NCI-H187 treated with DMSO at 0.1 percent for 48 hours (cell line): ENCODE measurements at regions not wholly inside any gene's neighbourhood (a gene's known extent, or its start where the extent isn't known, plus 50 kb on each side); places are given as distances from the start of the nearest gene placed in this dataset.
"Not testable (repeated sequence)": the region's sequence is repeated elsewhere in the genome, so short reads cannot be mapped to it uniquely, and the experiment has no call there.

Experiments
- DNase-seq: peaks from one replicate; lab custom pipeline; 2025; lab: John Stamatoyannopoulos, UW

- DNase-seq: no peak
Observed at GRCh38 chr3:106121491-106122289, 252.9 kb upstream of the CBLB start.

DNA sequence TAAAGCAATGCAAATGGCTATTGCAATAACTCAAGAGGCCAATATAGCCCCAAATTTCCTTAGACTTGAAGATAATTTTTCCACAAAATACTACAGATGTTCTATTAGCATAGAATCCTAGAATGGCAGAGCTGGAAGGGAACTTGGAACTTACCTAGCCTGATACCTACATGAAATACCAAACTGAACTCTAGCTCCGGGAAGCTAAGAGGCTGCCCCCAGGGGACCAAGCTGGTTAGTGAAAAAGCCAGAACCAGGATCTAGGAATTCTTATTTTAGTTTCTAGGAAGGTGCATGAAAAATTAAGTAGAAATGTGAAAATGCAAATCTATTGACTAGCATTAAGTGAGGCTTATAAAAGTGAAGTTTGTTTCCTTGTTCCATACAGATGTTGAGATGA is 256.0 kb upstream of the CBLB start:
- no peak for DNase-seq

DNA sequence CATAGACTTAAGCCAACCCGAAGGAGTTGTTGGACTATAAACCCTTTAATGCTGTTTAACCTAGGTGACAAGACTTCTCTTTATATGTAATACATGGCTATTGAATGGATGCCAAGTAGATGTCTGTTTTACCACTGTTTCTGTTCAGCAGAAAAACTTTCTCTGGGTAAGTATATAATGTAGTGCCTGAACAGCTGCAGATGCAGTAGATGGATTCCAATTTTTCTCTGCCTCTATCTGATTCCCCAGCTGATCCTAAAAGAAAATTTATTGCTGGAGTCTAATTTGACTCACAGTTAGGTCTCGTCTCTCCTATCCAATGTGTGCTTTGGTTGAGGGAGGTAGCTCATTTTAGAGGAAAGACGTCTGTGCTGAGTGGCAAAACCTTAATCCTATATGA is 256.5 kb upstream of the CBLB start:
- DNase-seq: no peak

DNA sequence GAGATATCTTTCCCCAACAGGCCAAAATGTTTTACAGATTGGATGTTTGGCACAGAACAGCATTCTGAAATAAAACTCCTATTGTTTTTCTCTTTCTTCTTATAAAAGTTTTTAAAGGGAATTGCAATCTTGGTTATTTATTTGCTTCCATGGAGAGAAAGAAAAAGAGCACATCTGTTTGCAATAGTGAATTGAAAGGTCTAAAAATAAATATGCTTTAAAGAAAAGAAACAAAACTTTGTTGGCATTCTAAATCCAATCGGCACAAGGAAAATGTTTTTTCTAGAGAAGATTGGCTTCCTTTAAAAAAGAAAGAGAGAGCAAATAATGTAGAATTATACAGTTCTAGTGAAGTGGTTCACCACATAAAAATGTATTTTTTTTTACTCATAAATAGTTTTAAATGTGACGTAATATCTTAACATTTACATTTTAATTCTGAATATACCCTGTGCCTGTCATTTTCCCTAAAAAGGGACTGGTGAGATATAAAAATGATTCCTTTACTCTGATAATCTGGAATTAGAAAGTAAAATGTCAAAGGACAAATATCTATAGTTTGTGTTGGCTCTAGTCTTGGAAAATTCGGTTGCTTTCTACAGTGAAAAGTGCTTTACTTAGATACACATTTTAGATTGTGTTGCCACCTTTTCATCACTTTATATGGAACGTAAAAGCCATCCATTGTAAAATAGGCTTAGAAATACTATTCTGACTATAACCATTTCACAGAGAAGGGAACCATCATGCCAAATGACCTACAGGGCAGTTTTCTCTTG is 257.4 kb upstream of the CBLB start:
- DNase-seq: no peak

DNA sequence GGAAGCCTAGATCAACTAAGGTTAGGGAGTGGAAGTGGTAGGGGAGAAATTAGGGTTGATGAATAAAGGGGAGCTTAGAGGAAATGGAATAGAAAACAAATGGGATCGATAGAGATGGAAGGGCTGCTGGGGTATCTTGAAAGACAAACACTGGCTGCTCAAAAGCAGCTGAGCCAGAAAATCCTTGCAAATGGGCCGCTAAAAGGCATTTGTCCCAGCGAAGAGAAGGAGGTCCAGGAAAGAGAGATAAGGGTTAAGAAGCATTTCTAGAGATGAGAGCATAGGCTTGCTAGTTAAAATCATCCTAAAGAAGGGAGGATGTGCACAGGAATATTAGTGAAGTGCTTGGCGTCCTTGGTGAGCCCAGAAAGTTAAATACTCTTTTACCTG is 258.0 kb upstream of the CBLB start:
- DNase-seq: no peak

DNA sequence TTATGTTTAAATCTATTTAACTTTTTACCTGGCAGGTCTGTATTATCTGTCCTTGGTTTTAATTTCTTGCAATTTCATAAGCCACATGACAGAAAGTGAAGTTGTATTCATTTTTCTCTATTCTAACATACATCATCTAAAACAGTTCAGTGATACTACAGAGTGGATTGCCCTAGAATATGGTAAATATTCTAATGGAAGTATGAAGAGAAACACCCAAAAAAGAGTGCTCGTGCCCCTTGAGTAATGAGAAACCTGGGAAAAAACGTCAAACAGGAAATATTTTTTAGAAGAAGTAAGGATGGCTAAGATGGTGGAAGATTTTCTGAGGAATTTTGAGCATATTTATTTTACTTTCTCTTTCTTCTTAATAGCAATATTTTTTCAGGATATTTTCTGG is 261.1 kb upstream of the CBLB start:
- no peak for DNase-seq

GRCh38 chr3:106130384-106131198 is 261.8 kb upstream of the CBLB start:
- no peak for DNase-seq

DNA sequence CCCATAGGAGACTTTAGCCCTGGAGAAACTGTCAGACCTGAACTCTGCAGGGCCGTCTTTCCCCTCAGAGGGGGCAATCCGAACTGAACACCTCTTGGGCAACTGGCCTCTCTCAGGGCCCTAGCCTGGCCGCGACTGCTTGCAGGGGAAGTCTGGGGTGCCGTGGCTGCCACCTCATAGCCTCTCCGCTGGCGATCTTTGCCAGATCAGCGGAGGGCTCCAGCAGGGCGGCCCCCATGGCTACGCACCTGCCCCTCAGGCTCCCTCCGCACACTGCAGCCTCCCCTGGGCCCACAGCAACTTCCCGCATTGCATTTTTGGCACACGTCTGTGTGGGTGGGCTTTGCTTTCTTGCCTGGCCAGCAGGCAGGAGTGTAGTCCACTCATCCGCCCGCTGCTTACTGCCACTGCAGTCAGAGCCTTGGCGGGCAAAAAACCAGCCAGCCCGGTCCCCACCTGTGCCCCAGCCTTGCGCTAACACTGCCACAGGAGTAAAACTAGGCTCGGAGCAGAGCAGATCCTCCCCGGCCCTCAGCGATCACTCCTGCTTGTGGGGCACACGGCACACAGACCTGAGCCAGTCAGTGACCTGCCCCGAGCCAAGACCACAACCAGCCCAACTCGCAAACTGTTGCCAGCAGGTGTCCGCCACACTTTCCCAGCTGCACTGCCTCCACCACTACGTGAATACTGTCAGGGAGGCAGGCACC is 266.8 kb upstream of the CBLB start:
- DNase-seq: no peak

DNA sequence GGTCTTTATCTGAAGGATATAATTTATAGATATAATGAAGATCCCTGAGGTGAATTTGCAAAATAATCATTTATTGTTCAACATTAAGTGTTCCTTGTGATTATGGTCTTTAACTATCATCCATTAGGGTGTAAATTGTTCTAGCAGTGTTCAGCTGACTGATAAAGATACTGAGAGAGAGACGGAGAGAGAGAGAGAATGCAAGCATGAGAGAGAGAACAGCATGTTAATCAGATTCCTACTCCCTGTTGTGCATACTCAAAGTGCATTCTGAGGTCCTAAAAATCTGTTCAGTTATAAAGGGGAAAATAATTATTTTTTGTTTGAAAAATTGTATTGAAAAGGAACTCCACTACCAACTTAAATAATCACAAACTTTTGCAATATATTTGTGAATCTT is 271.0 kb upstream of the CBLB start:
- no peak for DNase-seq

DNA sequence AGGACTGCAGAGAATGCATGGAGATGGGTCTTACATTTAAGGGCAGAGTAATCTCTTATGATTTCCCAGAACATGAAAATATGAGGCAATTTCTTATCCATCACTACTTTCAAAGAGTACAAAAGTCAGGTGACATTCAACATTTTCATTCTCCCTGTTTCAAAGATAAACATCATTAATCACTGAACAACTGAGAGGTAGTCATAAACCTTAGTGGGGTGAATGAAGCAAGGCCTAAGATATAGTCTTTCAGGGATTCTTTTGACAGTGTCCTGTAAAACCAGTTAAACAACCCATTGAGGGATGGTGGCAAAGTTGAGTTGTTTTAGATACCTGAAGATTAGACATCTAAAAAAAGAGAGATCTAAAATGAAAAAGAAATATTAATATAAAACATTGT is 271.6 kb upstream of the CBLB start:
- DNase-seq: no peak

DNA sequence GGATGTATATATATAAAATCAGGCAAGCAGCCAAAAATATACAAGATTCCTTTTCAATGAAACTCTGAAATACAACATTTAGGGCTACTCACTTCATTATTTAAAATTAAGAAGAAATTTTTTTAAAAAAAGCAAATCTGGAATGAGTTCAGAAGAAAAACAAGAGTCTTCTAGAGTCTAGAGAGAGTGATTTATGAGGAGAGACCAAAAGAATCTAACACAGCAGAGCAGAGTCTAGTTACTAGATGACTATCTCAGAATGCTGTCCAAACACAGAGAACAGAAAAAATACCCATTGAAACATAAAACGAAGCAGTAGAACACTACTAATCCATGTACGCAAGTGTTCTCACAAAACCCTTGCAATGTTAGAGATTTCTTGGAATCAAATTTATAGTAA is 275.2 kb upstream of the CBLB start:
- DNase-seq: no peak

GRCh38 chr3:106148440-106149082 is 279.7 kb upstream of the CBLB start:
- DNase-seq: not testable (repeated sequence)

GRCh38 chr3:106157411-106157810 is 288.6 kb upstream of the CBLB start:
- DNase-seq: no peak

- DNase-seq: no peak
Observed at GRCh38 chr3:106160396-106160795, 291.6 kb upstream of the CBLB start.

DNA sequence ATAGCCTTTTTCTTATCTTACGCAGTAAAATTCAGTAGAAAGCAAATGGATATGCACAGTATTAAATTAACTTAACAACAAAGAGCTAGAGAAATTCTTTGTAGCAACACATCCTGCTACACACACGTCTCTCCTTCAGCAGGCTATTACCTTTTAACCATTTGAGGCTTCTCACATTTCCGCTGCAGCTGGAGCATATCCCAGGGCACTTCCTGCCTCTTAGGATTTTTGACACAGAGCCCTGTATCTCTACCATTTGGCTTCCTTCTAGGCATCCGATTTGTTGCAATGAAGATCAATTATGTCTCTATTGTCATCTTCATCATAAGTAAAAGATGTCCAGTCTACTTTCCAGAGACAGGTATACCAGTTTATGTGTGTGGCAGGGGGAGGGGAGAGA is 292.4 kb upstream of the CBLB start:
- no peak for DNase-seq

DNA sequence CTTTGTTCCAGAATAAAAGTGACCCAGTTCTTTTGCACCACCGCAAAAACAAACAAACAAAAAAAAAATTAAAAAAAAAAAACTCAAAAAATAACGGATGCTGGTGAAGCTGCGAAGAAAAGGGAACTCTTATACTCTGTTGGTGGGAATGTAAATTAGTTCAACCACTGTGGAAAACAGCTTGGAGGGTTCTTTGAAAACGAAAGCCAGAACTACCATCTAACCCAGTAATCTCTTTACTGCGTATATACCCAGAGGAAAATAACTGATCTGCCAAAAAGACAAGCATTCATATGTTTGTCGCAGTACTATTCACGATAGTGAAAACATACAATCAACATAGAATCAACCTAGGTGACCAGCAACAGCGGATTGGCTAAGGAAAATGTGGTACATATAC is 298.9 kb upstream of the CBLB start:
- DNase-seq: no peak

DNA sequence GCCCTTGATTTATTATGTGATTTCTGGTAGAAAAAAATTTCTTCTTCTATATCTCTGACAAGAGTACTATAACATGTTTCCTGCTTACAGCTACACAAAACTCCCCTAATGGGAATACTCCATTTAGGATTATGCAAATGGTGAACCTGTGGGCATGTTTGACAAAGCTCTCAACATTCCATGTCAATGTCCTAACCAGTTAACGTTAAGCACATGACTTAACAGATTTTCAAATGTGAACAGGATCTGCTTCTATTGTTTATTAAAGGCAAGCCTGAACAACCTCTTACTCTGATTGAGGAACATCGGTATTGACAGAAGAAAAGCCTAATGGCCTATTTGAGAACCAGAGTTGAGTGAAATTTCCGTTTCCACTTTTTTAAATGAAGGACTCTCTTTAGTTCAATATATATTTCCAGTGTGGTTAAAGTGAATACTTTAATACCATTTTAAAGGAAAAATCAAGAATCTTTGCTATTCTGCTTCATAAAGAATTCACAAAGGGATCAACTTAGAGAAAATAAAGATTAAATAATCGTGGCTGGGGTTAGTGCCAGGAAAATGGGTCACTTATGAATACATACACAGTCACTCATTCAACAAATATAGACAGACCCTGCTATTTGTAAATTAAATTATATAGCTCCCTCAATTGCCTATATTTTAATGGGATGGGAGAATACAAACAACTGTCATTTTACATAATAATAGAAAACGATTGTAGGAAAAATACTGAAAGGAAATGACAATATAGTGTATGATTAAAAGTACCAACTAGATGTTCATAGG is 300.3 kb upstream of the CBLB start:
- DNase-seq: no peak

- DNase-seq: no peak
Observed at GRCh38 chr3:106170636-106171035, 301.8 kb upstream of the CBLB start.

GRCh38 chr3:106172101-106172500 is 303.3 kb upstream of the CBLB start:
- no peak for DNase-seq

DNA sequence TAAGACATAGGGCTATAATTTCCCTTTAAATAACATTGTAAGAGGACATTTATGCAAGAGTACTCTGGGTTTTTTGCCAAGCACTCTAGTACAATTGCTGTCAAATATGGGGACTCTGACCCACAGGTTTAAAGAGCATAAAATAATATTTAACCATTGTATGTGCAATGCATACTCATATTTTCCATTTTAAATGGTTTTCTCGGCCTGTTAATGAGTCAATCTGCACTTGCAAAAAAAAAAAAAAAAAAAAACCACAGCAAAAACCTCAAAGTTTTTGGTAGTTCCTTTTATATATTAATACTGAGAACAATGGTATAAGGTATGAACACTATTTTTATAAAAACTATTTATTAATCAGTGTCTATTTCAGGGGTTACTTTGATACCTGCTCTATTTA is 304.0 kb upstream of the CBLB start:
- no peak for DNase-seq

- DNase-seq: no peak
Observed at GRCh38 chr3:106175276-106175675, 306.5 kb upstream of the CBLB start.
